ENCODE measurements at regions not wholly inside any gene's neighbourhood (a gene's known extent, or its start where the extent isn't known, plus 50 kb on each side); places are given as distances from the start of the nearest gene placed in this dataset.

- TF ChIP-seq, protein P1, sequence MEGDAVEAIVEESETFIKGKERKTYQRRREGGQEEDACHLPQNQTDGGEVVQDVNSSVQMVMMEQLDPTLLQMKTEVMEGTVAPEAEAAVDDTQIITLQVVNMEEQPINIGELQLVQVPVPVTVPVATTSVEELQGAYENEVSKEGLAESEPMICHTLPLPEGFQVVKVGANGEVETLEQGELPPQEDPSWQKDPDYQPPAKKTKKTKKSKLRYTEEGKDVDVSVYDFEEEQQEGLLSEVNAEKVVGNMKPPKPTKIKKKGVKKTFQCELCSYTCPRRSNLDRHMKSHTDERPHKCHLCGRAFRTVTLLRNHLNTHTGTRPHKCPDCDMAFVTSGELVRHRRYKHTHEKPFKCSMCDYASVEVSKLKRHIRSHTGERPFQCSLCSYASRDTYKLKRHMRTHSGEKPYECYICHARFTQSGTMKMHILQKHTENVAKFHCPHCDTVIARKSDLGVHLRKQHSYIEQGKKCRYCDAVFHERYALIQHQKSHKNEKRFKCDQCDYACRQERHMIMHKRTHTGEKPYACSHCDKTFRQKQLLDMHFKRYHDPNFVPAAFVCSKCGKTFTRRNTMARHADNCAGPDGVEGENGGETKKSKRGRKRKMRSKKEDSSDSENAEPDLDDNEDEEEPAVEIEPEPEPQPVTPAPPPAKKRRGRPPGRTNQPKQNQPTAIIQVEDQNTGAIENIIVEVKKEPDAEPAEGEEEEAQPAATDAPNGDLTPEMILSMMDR (IDR thresholded peaks at IDR 0.05): no peak
- no peak for DNase-seq (ENCODE audit: low spot score)
- no peak for ATAC-seq (ENCODE audit: low FRiP score)
Measured at GRCh38 chr3:177687291-177687690, 490.0 kb upstream of the TBL1XR1 start.

DNA sequence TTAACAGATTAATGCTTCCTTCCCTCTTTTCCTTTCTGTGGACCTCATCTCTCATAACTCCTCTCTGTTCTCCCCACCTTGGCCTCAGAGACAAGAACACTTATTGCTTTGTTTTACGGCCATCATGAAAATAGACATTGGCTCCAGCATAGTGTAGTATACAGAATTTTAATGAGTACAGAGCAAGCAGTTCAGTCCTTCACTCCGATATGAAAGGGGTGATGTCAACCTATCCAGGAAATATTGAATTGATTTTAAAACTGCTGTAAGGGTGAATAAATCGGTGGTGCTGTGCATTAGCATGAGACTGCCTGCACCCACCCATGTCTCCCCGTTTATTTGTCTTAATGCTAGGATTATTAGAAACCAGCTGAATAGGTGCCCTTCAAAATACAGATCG lies 490.9 kb upstream of the TBL1XR1 start:
- TF ChIP-seq, protein P1 (IDR thresholded peaks at IDR 0.05): no peak
- ATAC-seq (ENCODE audit: low FRiP score): no peak
- DNase-seq (ENCODE audit: low spot score): no peak

GRCh38 chr3:177689077-177689476 lies 491.8 kb upstream of the TBL1XR1 start:
- TF ChIP-seq, protein P1 (IDR thresholded peaks at IDR 0.05): no peak
- no peak for DNase-seq (ENCODE audit: low spot score)
- no peak for ATAC-seq (ENCODE audit: low FRiP score)

DNA sequence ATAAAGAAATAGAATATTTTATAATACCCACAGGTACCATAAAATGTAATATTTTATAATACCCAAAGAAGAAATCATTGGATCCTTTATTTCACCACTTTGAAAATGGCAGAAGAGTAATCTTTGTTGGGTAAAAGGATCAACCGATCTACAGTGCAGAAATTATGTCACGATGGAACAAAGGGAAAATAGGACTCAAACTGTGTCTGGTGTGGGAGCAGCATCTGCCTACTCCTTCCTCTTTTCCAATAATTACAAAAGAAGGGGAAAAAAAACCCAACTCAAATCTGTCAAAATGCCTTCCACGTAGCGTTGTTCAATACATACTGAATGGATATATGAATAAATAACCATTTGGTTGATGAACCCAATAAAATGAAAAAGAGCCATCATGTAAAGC lies 492.6 kb upstream of the TBL1XR1 start:
- TF ChIP-seq, protein P1 (IDR thresholded peaks at IDR 0.05): no peak
- no peak for ATAC-seq (ENCODE audit: low FRiP score)
- no peak for DNase-seq (ENCODE audit: low spot score)

GRCh38 chr3:177690306-177690705 lies 493.0 kb upstream of the TBL1XR1 start:
- ATAC-seq (ENCODE audit: low FRiP score) (no peak), DNase-seq (ENCODE audit: low spot score) (no peak)
- TF ChIP-seq, protein P1 (IDR thresholded peaks at IDR 0.05): no peak

DNA sequence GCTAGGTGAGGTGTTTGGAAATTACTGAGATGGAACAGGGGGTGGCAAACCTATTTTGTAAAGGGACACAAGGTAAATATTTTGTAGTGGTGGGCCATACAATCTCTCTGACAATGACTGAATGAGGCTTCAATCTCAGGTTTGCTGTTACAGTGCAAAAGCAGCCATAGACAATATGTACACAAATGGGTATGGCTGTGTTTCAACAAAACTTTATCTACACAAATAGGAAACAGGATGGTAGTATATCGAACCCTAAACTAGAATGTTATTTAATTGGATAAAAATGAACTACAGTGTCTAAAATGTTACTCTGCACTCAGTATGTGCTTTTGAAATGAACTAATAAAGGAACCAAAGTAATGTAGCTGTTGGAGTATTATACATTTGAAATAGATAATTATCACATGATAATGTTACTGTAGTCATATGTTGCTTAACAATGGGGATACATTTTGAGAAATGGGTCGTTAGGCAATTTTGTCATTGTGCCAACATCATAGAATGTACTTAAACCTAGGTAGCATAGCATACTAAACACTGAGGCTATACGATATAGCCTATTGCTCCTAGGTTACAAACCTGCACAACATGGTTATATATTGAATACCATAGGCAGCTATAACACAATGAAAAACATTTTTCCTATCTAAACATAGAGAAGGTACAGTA lies 495.2 kb upstream of the TBL1XR1 start:
- DNase-seq (ENCODE audit: low spot score) (no peak), ATAC-seq (ENCODE audit: low FRiP score) (no peak)
- TF ChIP-seq, protein P1 (IDR thresholded peaks at IDR 0.05): no peak

DNA sequence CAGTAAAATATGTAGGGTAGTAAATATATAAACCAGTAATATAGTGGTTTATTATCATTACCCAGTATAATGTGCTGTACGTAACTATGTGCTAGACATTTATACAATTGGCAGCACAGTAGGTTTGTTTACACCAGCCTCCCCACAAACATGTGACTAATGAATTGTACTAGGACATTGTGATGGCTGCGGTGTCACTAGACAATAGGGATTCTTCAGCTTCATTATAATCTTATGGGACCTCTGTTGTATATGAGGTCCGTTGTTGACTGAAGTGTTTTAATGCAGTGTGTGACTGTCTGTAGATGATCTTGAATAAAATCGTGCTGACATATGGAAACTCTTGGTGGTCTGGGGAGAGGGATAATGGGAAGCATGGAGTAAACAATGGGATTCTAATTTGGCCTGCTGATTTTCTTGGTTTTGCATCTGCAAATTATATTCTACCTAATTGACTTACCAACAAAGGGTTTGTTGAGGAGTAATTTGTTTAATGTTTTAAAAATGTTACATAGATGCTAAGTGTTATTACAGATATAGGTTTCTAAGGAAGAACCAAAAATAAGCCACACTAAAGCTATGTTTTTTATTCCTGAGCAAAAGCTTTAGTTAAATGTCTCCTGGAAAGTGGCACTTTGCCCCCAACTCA lies 496.5 kb upstream of the TBL1XR1 start:
- DNase-seq (ENCODE audit: low spot score) (no peak), ATAC-seq (ENCODE audit: low FRiP score) (no peak)
- TF ChIP-seq, protein P1 (IDR thresholded peaks at IDR 0.05): no peak

Measured in omental fat pad (tissue), 3 donors.